ENCODE measurements at regions not wholly inside any gene's neighbourhood (a gene's known extent, or its start where the extent isn't known, plus 50 kb on each side); places are given as distances from the start of the nearest gene placed in this dataset.

- TF ChIP-seq CTCF (conservative IDR thresholded peaks at IDR 0.05), result no peak
- no peak for TF ChIP-seq EZH2 (IDR thresholded peaks at IDR 0.05; ENCODE audit: low read depth)
These were observed 237.8 kb upstream of the GSE1 start for GRCh38 chr16:85375282-85375681.

Data from PC-9 (cell line).